HepG2 (cell line): ENCODE measurements at regions not wholly inside any gene's neighbourhood (a gene's known extent, or its start where the extent isn't known, plus 50 kb on each side); places are given as distances from the start of the nearest gene placed in this dataset.

ENCODE experiments used
- ATAC-seq: fragments of 200-7000 bp; cut with Tn5 transposase; 3 replicates; pipeline ENCODE4 v1.9.1; 2020; ENCODE audit warnings: mild to moderate bottlenecking, moderate library complexity
- BruUV-seq: library from RNA; stranded (reverse); fragments of 400-500 nt; replicated peaks from 2 replicates; lab custom pipeline; 2021; lab: Mats Ljungman, UMichigan
- CTCF ChIA-PET: fragments of 300-600 bp; formaldehyde crosslinking; extraction: SDS; loops from one replicate; lab custom pipeline; 2021; ENCODE audit warnings: low total read pairs, inconsistent platforms, low intra/inter-chr PET ratio; lab: Yijun Ruan, JAX
- POLR2A ChIA-PET: fragments of 350-600 bp; sonication (Branson Sonifier 250); formaldehyde crosslinking; loops from one replicate; lab custom pipeline; 2020; ENCODE audit warnings: antibody characterized with exemption, inconsistent platforms; lab: Yijun Ruan, JAX
- DNase-seq: peaks from one replicate; pipeline ENCODE4 v3.0.0-alpha.2; 2015; ENCODE audit warnings: low spot score
- FAIRE-seq: peaks from 3 replicates; lab custom pipeline; 2011; peaks lifted over from hg19 to GRCh38; lab: Jason Lieb, UNC
- H2AFZ ChIP-seq: one replicate; pipeline ENCODE4 v1.6.1; 2011; ENCODE audit warnings: low read length, inconsistent platforms
- H3K27ac ChIP-seq: fragments of 300-600 bp; 3 replicates; pipeline ENCODE4 v1.8.0; 2011; ENCODE audit warnings: mixed run types, mild to moderate bottlenecking, mixed read lengths, low read length, inconsistent platforms; ENCODE audit not compliant: insufficient read depth; ENCODE audit errors: extremely low read length
- H3K27me3 ChIP-seq, 2 experiments: fragments of 200-600 bp in 1 of 2; 2 replicates in 1 of 2; 3 replicates in 1 of 2; pipeline versions ENCODE4 v1.6.0 to v1.8.0; 2011; ENCODE audit warnings: low read length in 2 of 2, mild to moderate bottlenecking in 2 of 2, moderate library complexity in 2 of 2, inconsistent platforms in 1 of 2; ENCODE audit not compliant: insufficient read depth in 2 of 2, control insufficient read depth in 1 of 2
- H3K36me3 ChIP-seq, 2 experiments: fragments of 200-600 bp in 1 of 2; replicated peaks in 1 of 2; 2 replicates in 1 of 2; 3 replicates in 1 of 2; pipeline versions ENCODE4 v1.5.1 to v1.8.0; 2011; ENCODE audit warnings: low read length in 2 of 2, inconsistent platforms in 1 of 2; ENCODE audit not compliant: insufficient read depth in 2 of 2, control insufficient read depth in 1 of 2
- H3K4me1 ChIP-seq: 2 replicates; pipeline ENCODE4 v1.5.1; 2012; ENCODE audit warnings: low read length, inconsistent platforms; ENCODE audit not compliant: insufficient read depth
- H3K4me2 ChIP-seq: 2 replicates; pipeline ENCODE4 v1.6.0; 2011; ENCODE audit warnings: low read depth, low read length, inconsistent platforms
- H3K4me3 ChIP-seq, 3 experiments: fragments of 200-600 bp in 1 of 3; sonication (generic), shearing (Covaris generic) in 1 of 3; replicated peaks in 1 of 3; 2 replicates each; pipeline ENCODE4 v1.5.1; 2011 to 2016; ENCODE audit warnings: low read length in 3 of 3, inconsistent platforms in 2 of 3, low read depth in 2 of 3, mild to moderate bottlenecking in 2 of 3, control low read depth in 1 of 3, mixed read lengths in 1 of 3; ENCODE audit not compliant: insufficient read depth in 1 of 3
- H3K79me2 ChIP-seq: one replicate; pipeline ENCODE4 v1.6.1; 2011; ENCODE audit warnings: low read length, inconsistent platforms; ENCODE audit not compliant: insufficient read depth
- H3K9ac ChIP-seq: 2 replicates; pipeline ENCODE4 v1.6.0; 2011; ENCODE audit warnings: mild to moderate bottlenecking, low read depth, low read length, inconsistent platforms; ENCODE audit not compliant: insufficient read depth
- H3K9me3 ChIP-seq: 2 replicates; pipeline ENCODE4 v1.5.1; 2012; ENCODE audit warnings: mild to moderate bottlenecking, low read length
- H4K20me1 ChIP-seq: 2 replicates; pipeline ENCODE4 v1.6.0; 2011; ENCODE audit warnings: inconsistent platforms, mild to moderate bottlenecking, low read length, moderate library complexity; ENCODE audit not compliant: insufficient read depth
- ATAD3A ChIP-seq: sonication (generic); formaldehyde crosslinking; IDR thresholded peaks from 2 replicates; pipeline ENCODE4 v1.4.0; 2020; ENCODE audit warnings: missing genetic modification reagents
- EED ChIP-seq: sonication (generic); formaldehyde crosslinking; IDR thresholded peaks from 2 replicates; pipeline ENCODE4 v1.5.0; 2020; ENCODE audit warnings: mild to moderate bottlenecking, missing genetic modification reagents
- HES4 ChIP-seq: sonication (generic); formaldehyde crosslinking; IDR thresholded peaks from 2 replicates; pipeline ENCODE4 v1.9.0; 2021; ENCODE audit warnings: mild to moderate bottlenecking, missing genetic modification reagents, borderline replicate concordance
- JUND ChIP-seq: sonication (generic); formaldehyde crosslinking; IDR thresholded peaks from 2 replicates; pipeline ENCODE4 v1.8.0; 2022; ENCODE audit warnings: mild to moderate bottlenecking, missing genetic modification reagents
- KDM5B ChIP-seq: sonication (generic); formaldehyde crosslinking; IDR thresholded peaks from 2 replicates; pipeline ENCODE4 v1.4.0; 2020; ENCODE audit warnings: missing genetic modification reagents, mild to moderate bottlenecking, borderline replicate concordance
- KLF11 ChIP-seq: IDR thresholded peaks from 2 replicates; pipeline ENCODE4 v1.6.1; 2016; ENCODE audit warnings: missing compliant biosample characterization
- LRRFIP1 ChIP-seq: sonication (generic); formaldehyde crosslinking; conservative IDR thresholded peaks from 2 replicates; pipeline ENCODE4 v1.4.0; 2020; ENCODE audit warnings: missing genetic modification reagents
- NFKBIZ ChIP-seq: IDR thresholded peaks from 2 replicates; pipeline ENCODE4 v1.6.1; 2018; ENCODE audit warnings: missing genetic modification reagents, missing compliant biosample characterization
- PAF1 ChIP-seq: IDR thresholded peaks from 2 replicates; pipeline ENCODE4 v1.6.1; 2016; ENCODE audit warnings: missing genetic modification reagents, missing compliant biosample characterization
- RORA ChIP-seq: sonication (generic); formaldehyde crosslinking; IDR thresholded peaks from 2 replicates; pipeline ENCODE4 v1.5.0; 2020; ENCODE audit warnings: mild to moderate bottlenecking, missing genetic modification reagents, moderate library complexity
- ZBTB25 ChIP-seq: IDR thresholded peaks from 2 replicates; pipeline ENCODE4 v1.6.1; 2018; ENCODE audit warnings: missing genetic modification reagents
- ZFP1 ChIP-seq: IDR thresholded peaks from 2 replicates; pipeline ENCODE4 v1.6.1; 2016
- ZNF136 ChIP-seq: sonication (generic); formaldehyde crosslinking; IDR thresholded peaks from 2 replicates; pipeline ENCODE4 v1.8.1; 2022; ENCODE audit warnings: low read depth, mild to moderate bottlenecking, moderate library complexity, missing genetic modification reagents
- ZNF678 ChIP-seq: sonication (generic); formaldehyde crosslinking; IDR thresholded peaks from 2 replicates; pipeline ENCODE4 v1.4.0; 2020; ENCODE audit warnings: mild to moderate bottlenecking, missing genetic modification reagents
- WGBS: methylation state at CpG from one replicate; pipeline ENCODE4 v1.1.6; 2017; ENCODE audit warnings: low lambda C conversion rate; 5-methylcytosine and 5-hydroxymethylcytosine counted together
- in situ Hi-C: cut with HindIII; loops from 2 replicates; pipeline ENCODE4 v1.10.0; 2017; ENCODE audit warnings: low pct_unique_long_range_greater_than_20kb; ENCODE audit not compliant: extremely low pct_ligation_motif_present
- intact Hi-C: fragments of 100-400 bp; cut with micrococcal nuclease; formaldehyde crosslinking; loops from one replicate; pipeline ENCODE4 v1.10.0; 2022; ENCODE audit not compliant: unreplicated experiment
- TF ChIP-seq, protein P1 (sequence below): sonication (generic); formaldehyde crosslinking; IDR thresholded peaks from 2 replicates; pipeline ENCODE4 v1.4.0; 2020; ENCODE audit warnings: missing genetic modification reagents
- TF ChIP-seq, protein P2 (sequence below): sonication (generic); formaldehyde crosslinking; IDR thresholded peaks from 2 replicates; pipeline ENCODE4 v1.5.0; 2020; ENCODE audit warnings: mild to moderate bottlenecking, missing genetic modification reagents
- TF ChIP-seq, protein P3 (sequence below): sonication (generic); formaldehyde crosslinking; IDR thresholded peaks from 2 replicates; pipeline ENCODE4 v1.5.0; 2020; ENCODE audit warnings: missing genetic modification reagents, mild to moderate bottlenecking, borderline replicate concordance

DNA sequence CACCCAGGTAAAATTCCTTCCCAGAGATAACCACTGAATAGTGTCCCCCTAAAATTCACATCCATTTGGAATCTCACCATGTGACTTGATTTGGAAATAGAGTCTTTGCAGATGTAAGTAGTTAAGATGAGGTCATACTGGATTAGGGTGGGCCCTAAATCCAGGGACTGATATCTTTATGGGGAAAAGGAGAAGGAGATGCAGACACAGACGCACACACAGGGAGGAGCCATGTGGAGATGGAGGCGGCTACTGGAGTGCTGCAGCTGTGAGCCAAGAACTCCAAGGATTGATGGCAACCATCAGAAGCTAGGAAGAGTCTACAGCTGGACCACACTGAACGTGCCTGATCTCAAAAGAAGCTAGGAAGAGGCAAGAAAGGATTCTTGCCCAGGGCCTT lies 96.6 kb upstream of the SRD5A3 start (continued):
- TF ChIP-seq LRRFIP1 (CRISPR knock-in tag) (no peak), NFKBIZ (CRISPR knock-in tag) (no peak), ZNF678 (CRISPR knock-in tag) (no peak)
- TF ChIP-seq, protein P1, sequence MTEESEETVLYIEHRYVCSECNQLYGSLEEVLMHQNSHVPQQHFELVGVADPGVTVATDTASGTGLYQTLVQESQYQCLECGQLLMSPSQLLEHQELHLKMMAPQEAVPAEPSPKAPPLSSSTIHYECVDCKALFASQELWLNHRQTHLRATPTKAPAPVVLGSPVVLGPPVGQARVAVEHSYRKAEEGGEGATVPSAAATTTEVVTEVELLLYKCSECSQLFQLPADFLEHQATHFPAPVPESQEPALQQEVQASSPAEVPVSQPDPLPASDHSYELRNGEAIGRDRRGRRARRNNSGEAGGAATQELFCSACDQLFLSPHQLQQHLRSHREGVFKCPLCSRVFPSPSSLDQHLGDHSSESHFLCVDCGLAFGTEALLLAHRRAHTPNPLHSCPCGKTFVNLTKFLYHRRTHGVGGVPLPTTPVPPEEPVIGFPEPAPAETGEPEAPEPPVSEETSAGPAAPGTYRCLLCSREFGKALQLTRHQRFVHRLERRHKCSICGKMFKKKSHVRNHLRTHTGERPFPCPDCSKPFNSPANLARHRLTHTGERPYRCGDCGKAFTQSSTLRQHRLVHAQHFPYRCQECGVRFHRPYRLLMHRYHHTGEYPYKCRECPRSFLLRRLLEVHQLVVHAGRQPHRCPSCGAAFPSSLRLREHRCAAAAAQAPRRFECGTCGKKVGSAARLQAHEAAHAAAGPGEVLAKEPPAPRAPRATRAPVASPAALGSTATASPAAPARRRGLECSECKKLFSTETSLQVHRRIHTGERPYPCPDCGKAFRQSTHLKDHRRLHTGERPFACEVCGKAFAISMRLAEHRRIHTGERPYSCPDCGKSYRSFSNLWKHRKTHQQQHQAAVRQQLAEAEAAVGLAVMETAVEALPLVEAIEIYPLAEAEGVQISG (CRISPR knock-in tag), result no peak

DNA sequence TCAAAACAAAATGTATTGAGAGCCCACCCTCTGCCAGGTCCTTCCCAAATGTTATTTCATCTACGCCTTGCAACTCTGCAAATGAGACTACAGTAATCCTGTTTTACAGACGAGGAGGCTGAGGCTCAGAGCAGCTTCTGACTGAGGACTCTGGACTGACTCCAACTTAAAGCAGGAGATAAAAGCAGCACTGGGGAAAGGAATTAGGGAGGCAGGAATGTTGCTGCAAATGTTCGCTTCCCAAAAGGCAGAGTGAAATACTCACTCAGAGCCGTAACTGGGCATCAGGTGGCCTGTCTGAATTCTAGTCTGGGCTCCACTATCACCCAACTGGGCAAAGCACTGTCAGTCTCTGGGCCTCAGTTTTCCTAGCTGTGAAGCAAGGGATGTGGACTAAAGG lies 94.7 kb upstream of the SRD5A3 start:
- CTCF ChIA-PET, result no interaction called here

More for the DNA sequence above, 94.7 kb upstream of the SRD5A3 start:
- FAIRE-seq, result no peak
- no peak for TF ChIP-seq ZNF136
- TF ChIP-seq, protein P2, sequence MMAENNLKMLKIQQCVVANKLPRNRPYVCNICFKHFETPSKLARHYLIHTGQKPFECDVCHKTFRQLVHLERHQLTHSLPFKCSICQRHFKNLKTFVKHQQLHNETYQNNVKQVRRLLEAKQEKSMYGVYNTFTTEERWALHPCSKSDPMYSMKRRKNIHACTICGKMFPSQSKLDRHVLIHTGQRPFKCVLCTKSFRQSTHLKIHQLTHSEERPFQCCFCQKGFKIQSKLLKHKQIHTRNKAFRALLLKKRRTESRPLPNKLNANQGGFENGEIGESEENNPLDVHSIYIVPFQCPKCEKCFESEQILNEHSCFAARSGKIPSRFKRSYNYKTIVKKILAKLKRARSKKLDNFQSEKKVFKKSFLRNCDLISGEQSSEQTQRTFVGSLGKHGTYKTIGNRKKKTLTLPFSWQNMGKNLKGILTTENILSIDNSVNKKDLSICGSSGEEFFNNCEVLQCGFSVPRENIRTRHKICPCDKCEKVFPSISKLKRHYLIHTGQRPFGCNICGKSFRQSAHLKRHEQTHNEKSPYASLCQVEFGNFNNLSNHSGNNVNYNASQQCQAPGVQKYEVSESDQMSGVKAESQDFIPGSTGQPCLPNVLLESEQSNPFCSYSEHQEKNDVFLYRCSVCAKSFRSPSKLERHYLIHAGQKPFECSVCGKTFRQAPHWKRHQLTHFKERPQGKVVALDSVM, result no peak
- TF ChIP-seq, protein P3, sequence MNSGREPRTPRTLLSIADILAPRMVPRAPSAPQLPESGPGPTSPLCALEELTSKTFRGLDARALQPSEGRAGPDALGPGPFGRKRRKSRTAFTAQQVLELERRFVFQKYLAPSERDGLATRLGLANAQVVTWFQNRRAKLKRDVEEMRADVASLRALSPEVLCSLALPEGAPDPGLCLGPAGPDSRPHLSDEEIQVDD (CRISPR knock-in tag), result no peak
- no peak for TF ChIP-seq ZFP1 (CRISPR knock-in tag)
- no peak for TF ChIP-seq KLF11
- no peak for TF ChIP-seq ATAD3A (CRISPR knock-in tag)
- no peak for TF ChIP-seq EED
- TF ChIP-seq HES4 (CRISPR knock-in tag), result no peak
- TF ChIP-seq RORA (CRISPR knock-in tag), result no peak
- TF ChIP-seq PAF1 (CRISPR knock-in tag), result no peak
- TF ChIP-seq KDM5B, result no peak
- TF ChIP-seq JUND (CRISPR knock-in tag), result no peak
- TF ChIP-seq ZBTB25 (CRISPR knock-in tag), result no peak
- TF ChIP-seq, all 625 proteins: peak for 0
- in situ Hi-C loops, result no loop called here
- DNase-seq (no peak), ATAC-seq (no peak)
- no peak overlapping the region for H3K4me2 ChIP-seq
- no peaks in the 10 kb centered on the region for H4K20me1 ChIP-seq
- H3K36me3 ChIP-seq, result no peaks in the 10 kb centered on the region
- POLR2A ChIA-PET, result no interaction called here
- no TSS peak for BruUV-seq
- no peaks in the 10 kb centered on the region for H3K27me3 ChIP-seq
- H3K4me3 ChIP-seq, result no peak overlapping the region
- no peak overlapping the region for H2AFZ ChIP-seq
- H3K79me2 ChIP-seq, result no peaks in the 10 kb centered on the region
- H3K9ac ChIP-seq, result no peak overlapping the region
- no peaks in the 10 kb centered on the region for H3K9me3 ChIP-seq
- H3K27ac ChIP-seq, result no peak overlapping the region
- intact Hi-C loops, result no loop called here
- no peaks in the 10 kb centered on the region for H3K4me1 ChIP-seq
- 13% methylated on average over 4 of the region's 4 CpGs for WGBS
